Activated CD8-positive, alpha-beta T cell treated with anti-CD3 and anti-CD28 coated beads for 36 hours (primary cell): ENCODE measurements at regions not wholly inside any gene's neighbourhood (a gene's known extent, or its start where the extent isn't known, plus 50 kb on each side); places are given as distances from the start of the nearest gene placed in this dataset.

Source experiments
- ATAC-seq: fragments of 200-7000 bp; cut with Tn5 transposase; one replicate; pipeline ENCODE4 v1.10.0; 2021; ENCODE audit warnings: mild to moderate bottlenecking, moderate library complexity
- CTCF ChIA-PET: fragments of 350-600 bp; sonication (Branson Sonifier 250); formaldehyde crosslinking; loops from one replicate; lab custom pipeline; 2021; ENCODE audit warnings: antibody characterized with exemption; lab: Charles Lee
- POLR2A ChIA-PET: fragments of 350-600 bp; sonication (Branson Sonifier 250); formaldehyde crosslinking; loops from one replicate; lab custom pipeline; 2021; ENCODE audit warnings: antibody characterized with exemption; lab: Charles Lee
- DNase-seq: peaks from one replicate; pipeline ENCODE4 v3.0.0-alpha.2; 2020
- H3K27ac Mint-ChIP-seq: one replicate; pipeline ENCODE4 v1.8.0; 2021; ENCODE audit warnings: mild to moderate bottlenecking, mixed read lengths
- H3K27me3 Mint-ChIP-seq: one replicate; pipeline ENCODE4 v1.8.0; 2021; ENCODE audit warnings: mixed read lengths
- H3K36me3 Mint-ChIP-seq: one replicate; pipeline ENCODE4 v1.8.0; 2021; ENCODE audit warnings: low read depth, mixed read lengths
- H3K4me1 Mint-ChIP-seq: one replicate; pipeline ENCODE4 v1.8.0; 2021; ENCODE audit warnings: low read depth, mixed read lengths
- H3K4me3 Mint-ChIP-seq: one replicate; pipeline ENCODE4 v1.8.0; 2021; ENCODE audit warnings: mild to moderate bottlenecking, moderate library complexity, mixed read lengths
- H3K9me3 Mint-ChIP-seq: one replicate; pipeline ENCODE4 v1.8.0; 2021; ENCODE audit warnings: mixed read lengths
- intact Hi-C: fragments of 100-400 bp; cut with micrococcal nuclease; formaldehyde crosslinking; loops from one replicate; pipeline ENCODE4 v1.10.0; 2022
- TF ChIP-seq, protein P1 (sequence below): fragments of 200-600 bp; IDR thresholded peaks from one replicate; pipeline ENCODE4 v1.8.0; 2022; ENCODE audit warnings: antibody characterized with exemption, mild to moderate bottlenecking

DNA sequence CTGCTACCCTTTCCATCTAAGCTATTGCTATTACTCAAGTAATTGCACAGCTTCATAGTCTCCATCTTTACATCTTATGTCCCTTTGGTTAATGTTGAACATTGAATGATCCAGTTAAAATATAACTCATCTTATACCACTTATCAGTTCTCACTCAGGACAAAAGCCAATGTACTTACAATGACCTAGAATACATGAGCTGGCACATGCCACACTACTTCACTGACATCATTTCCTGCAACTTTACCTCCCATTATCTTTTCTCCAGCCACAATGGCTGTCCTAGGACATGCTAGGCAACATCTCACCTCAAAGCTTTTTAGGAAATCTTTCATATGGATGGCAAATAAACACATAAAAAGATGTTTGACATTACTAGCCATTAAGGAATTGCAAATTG, 309.2 kb downstream of the FOXG1 start:
- H3K9me3 Mint-ChIP-seq = peaks cover 23% of the 10 kb centered on the region

DNA sequence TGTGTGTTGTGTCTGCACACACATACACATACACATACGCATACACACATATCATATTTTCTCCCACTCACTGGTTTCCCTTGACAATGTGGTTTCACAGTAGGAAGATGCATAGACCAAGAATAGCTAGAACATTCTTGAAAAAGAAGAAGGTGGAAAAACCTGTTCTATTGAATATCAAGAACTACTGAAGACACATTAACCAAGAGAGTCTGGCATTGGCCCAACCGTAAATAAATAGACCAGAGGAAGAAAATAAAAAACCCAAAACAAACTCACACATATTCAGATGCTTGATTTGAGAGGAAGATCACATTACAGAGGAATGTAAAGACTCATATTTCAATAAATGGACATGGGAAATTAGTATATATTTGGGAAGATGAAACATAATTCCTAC, 311.3 kb downstream of the FOXG1 start:
- ChIA-PET CTCF (no interaction called here), POLR2A (no interaction called here)
- TF ChIP-seq, protein P1, sequence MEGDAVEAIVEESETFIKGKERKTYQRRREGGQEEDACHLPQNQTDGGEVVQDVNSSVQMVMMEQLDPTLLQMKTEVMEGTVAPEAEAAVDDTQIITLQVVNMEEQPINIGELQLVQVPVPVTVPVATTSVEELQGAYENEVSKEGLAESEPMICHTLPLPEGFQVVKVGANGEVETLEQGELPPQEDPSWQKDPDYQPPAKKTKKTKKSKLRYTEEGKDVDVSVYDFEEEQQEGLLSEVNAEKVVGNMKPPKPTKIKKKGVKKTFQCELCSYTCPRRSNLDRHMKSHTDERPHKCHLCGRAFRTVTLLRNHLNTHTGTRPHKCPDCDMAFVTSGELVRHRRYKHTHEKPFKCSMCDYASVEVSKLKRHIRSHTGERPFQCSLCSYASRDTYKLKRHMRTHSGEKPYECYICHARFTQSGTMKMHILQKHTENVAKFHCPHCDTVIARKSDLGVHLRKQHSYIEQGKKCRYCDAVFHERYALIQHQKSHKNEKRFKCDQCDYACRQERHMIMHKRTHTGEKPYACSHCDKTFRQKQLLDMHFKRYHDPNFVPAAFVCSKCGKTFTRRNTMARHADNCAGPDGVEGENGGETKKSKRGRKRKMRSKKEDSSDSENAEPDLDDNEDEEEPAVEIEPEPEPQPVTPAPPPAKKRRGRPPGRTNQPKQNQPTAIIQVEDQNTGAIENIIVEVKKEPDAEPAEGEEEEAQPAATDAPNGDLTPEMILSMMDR = no peak
- no peak for ATAC-seq
- intact Hi-C loops = no loop called here
- H3K4me3 Mint-ChIP-seq = no peak overlapping the region
- no peaks in the 10 kb centered on the region for H3K36me3 Mint-ChIP-seq
- no peak for DNase-seq
- H3K27me3 Mint-ChIP-seq = no peaks in the 10 kb centered on the region
- H3K27ac Mint-ChIP-seq = no peak overlapping the region
- no peaks in the 10 kb centered on the region for H3K4me1 Mint-ChIP-seq
- H3K9me3 Mint-ChIP-seq = peaks cover 25% of the 10 kb centered on the region

More for the DNA sequence above, 309.2 kb downstream of the FOXG1 start:
- Mint-ChIP-seq H3K27me3 (no peaks in the 10 kb centered on the region), H3K27ac (no peak overlapping the region), H3K4me1 (no peaks in the 10 kb centered on the region), H3K4me3 (no peak overlapping the region), H3K36me3 (no peaks in the 10 kb centered on the region)
- TF ChIP-seq, protein P1 = no peak
- intact Hi-C loops = no loop called here
- no peak for DNase-seq
- POLR2A ChIA-PET = no interaction called here
- ATAC-seq = no peak
- CTCF ChIA-PET = no interaction called here

DNA sequence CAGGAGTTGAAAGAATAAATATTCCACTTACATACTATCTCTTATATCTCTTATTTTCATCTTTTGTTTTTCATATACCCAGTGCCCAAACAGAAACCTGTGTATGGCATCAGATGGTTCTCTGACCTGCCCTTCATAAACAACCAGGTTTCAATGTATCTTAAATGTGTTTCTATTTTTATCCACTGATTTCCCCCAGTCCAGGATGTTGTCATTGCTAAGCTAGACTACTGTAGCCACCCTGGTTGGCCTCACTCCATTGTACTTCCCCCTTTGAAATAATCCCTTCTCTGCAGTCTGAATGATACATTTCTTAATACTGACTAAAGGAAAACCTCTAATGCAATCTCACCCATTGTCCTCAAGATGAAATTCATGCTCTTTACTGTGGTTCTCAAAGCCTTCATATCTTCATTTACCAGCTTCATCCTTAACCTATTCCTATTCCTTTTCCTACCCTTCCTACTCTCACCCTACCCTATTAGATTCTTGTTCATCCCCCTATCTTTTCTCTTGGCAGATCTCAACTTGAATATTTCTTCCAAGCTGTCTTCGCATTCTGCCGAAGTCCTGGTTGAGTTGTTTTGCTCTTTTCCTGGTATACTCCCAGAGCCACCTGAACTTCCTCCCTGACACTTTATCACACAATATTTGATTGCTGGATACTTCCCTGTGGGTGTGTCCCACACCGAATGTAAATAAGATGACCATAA, 312.4 kb downstream of the FOXG1 start:
- H3K27me3 Mint-ChIP-seq = no peaks in the 10 kb centered on the region
- H3K4me1 Mint-ChIP-seq = no peaks in the 10 kb centered on the region
- H3K9me3 Mint-ChIP-seq = peaks cover 18% of the 10 kb centered on the region
- ChIA-PET CTCF (no interaction called here), POLR2A (no interaction called here)
- no peak overlapping the region for H3K4me3 Mint-ChIP-seq
- no peaks in the 10 kb centered on the region for H3K36me3 Mint-ChIP-seq
- TF ChIP-seq, protein P1 = no peak
- H3K27ac Mint-ChIP-seq = no peak overlapping the region
- intact Hi-C loops = no loop called here
- DNase-seq (no peak), ATAC-seq (no peak)

DNA sequence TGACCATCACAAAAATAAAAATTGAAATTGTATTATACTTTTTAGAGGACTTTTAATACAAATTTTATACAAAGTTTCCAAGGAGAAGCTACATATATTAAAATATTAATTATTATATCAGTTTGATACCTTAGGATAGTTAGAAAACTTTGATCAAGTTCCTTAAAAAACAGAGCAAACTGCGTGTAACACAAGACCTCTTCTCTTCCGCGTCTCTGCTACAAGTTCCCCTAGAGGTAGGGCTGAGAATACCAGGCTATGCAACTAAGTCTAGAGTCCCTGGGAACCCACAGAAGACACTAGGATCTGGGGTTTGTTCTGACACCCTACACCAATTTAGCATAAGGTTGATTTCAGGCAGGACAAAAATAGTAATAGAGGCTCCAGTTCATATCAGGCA, 319.0 kb downstream of the FOXG1 start:
- H3K4me3 Mint-ChIP-seq = no peak overlapping the region
- H3K36me3 Mint-ChIP-seq = no peaks in the 10 kb centered on the region
- no peak for ATAC-seq
- intact Hi-C loops = no loop called here
- no peak overlapping the region for H3K27ac Mint-ChIP-seq
- peaks cover 17% of the 10 kb centered on the region for H3K9me3 Mint-ChIP-seq
- no peak for DNase-seq
- no peaks in the 10 kb centered on the region for H3K4me1 Mint-ChIP-seq
- no peaks in the 10 kb centered on the region for H3K27me3 Mint-ChIP-seq
- ChIA-PET CTCF (no interaction called here), POLR2A (no interaction called here)
- TF ChIP-seq, protein P1 = no peak

DNA sequence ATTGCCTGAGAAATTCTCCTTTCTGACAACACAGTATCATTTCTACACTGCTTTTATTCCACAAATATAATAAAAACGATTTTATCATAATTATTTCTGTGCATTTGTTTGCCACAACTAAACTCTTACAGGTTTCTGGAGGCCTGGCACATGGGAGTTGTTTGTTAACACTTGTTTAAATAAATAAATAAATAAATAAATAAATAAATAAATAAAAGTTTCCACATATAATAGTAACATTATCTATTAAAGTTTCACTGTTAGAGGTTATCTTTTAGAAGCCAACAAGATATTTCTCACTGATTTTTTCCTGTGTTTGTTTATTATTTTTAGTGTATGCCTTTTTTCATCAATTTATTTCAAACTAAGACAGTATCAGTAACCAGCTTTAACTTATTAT, 323.3 kb downstream of the FOXG1 start:
- no peaks in the 10 kb centered on the region for H3K27me3 Mint-ChIP-seq
- ATAC-seq (no peak), DNase-seq (no peak)
- H3K36me3 Mint-ChIP-seq = no peaks in the 10 kb centered on the region
- ChIA-PET POLR2A (interaction anchor here (0.6 kb wide), 1 partner anchor 897 kb away, joined by 3 read pairs; no protein-coding TSS in a partner anchor), CTCF (no interaction called here)
- no peak overlapping the region for H3K4me3 Mint-ChIP-seq
- H3K27ac Mint-ChIP-seq = no peak overlapping the region
- H3K4me1 Mint-ChIP-seq = no peaks in the 10 kb centered on the region
- intact Hi-C loops = no loop called here
- peaks cover 14% of the 10 kb centered on the region for H3K9me3 Mint-ChIP-seq
- TF ChIP-seq, protein P1 = no peak
